OCI-LY7 (cell line): ENCODE measurements at regions not wholly inside any gene's neighbourhood (a gene's known extent, or its start where the extent isn't known, plus 50 kb on each side); places are given as distances from the start of the nearest gene placed in this dataset.

Experiments
- BruUV-seq: library from RNA; stranded (reverse); fragments of 400-500 nt; replicated peaks from 2 replicates; lab custom pipeline; 2021; lab: Mats Ljungman, UMichigan
- CTCF ChIA-PET: fragments of 300-600 bp; sonication (Branson Sonifier 250); formaldehyde crosslinking; loops from one replicate; lab custom pipeline; 2022; ENCODE audit warnings: antibody characterized with exemption; ENCODE audit not compliant: unreplicated experiment; lab: Charles Lee
- POLR2A ChIA-PET: fragments of 300-600 bp; sonication (Branson Sonifier 250); formaldehyde crosslinking; loops from one replicate; lab custom pipeline; 2022; ENCODE audit warnings: antibody characterized with exemption; lab: Charles Lee
- DNase-seq: peaks from one replicate; pipeline ENCODE4 v3.0.0-alpha.2; 2015; ENCODE audit warnings: low spot score
- H2AFZ ChIP-seq: fragments of 200-600 bp; sonication (generic), shearing (Covaris generic); 2 replicates; pipeline ENCODE4 v1.6.1; 2014; ENCODE audit warnings: mild to moderate bottlenecking, antibody characterized with exemption, low read length, moderate library complexity
- H3K27ac ChIP-seq: fragments of 200-600 bp; sonication (generic); 2 replicates; pipeline ENCODE4 v1.5.1; 2014; ENCODE audit warnings: mixed run types, low read depth, mild to moderate bottlenecking, moderate library complexity, low read length, inconsistent platforms; ENCODE audit not compliant: poor library complexity, severe bottlenecking
- H3K36me3 ChIP-seq: fragments of 200-600 bp; sonication (generic); 2 replicates; pipeline ENCODE4 v1.6.1; 2014; ENCODE audit warnings: mild to moderate bottlenecking, antibody characterized with exemption, low read length, moderate library complexity, mixed read lengths; ENCODE audit not compliant: insufficient read depth
- H3K4me1 ChIP-seq: fragments of 200-600 bp; sonication (generic); 2 replicates; pipeline ENCODE4 v1.5.1; 2014; ENCODE audit warnings: mild to moderate bottlenecking, low read length; ENCODE audit not compliant: insufficient read depth, poor library complexity, severe bottlenecking
- H3K4me2 ChIP-seq: fragments of 200-600 bp; sonication (generic); 2 replicates; pipeline ENCODE4 v1.6.1; 2014; ENCODE audit warnings: mild to moderate bottlenecking, low read length
- H3K4me3 ChIP-seq: fragments of 200-600 bp; sonication (generic); 2 replicates; pipeline ENCODE4 v1.5.1; 2014; ENCODE audit warnings: mild to moderate bottlenecking, low read depth, low read length; ENCODE audit not compliant: poor library complexity, severe bottlenecking
- H3K79me2 ChIP-seq: fragments of 200-600 bp; sonication (generic); 2 replicates; pipeline ENCODE4 v1.6.1; 2016; ENCODE audit warnings: low read depth, mild to moderate bottlenecking, low read length, moderate library complexity, mixed read lengths; ENCODE audit not compliant: insufficient read depth
- H3K9me2 ChIP-seq: fragments of 200-600 bp; sonication (generic); 2 replicates; pipeline ENCODE4 v1.6.1; 2016; ENCODE audit warnings: mild to moderate bottlenecking, low read length, mixed read lengths; ENCODE audit not compliant: insufficient read depth
- H3K9me3 ChIP-seq: fragments of 200-600 bp; sonication (generic); 2 replicates; pipeline ENCODE4 v1.6.1; 2014; ENCODE audit warnings: mild to moderate bottlenecking, mixed run types, low read length, mixed read lengths
- H4K20me1 ChIP-seq: fragments of 200-600 bp; sonication (generic); 2 replicates; pipeline ENCODE4 v1.6.1; 2014; ENCODE audit warnings: mild to moderate bottlenecking, antibody characterized with exemption, low read length, moderate library complexity, mixed read lengths; ENCODE audit not compliant: insufficient read depth
- CTCF ChIP-seq: fragments of 200-600 bp; sonication (generic); conservative IDR thresholded peaks from 2 replicates; pipeline ENCODE4 v1.5.1; 2014; ENCODE audit warnings: mild to moderate bottlenecking, antibody characterized with exemption, low read length, moderate library complexity, mixed read lengths
- EZH2phosphoT487 ChIP-seq: fragments of 200-600 bp; sonication (generic); IDR thresholded peaks from 2 replicates; pipeline ENCODE4 v1.6.1; 2018; ENCODE audit warnings: low read depth, borderline replicate concordance, mild to moderate bottlenecking, mixed run types, antibody characterized with exemption, low read length, moderate library complexity, mixed read lengths
- intact Hi-C: fragments of 100-400 bp; cut with micrococcal nuclease; formaldehyde crosslinking; loops from one replicate; pipeline ENCODE4 v1.10.0; 2022; ENCODE audit not compliant: unreplicated experiment

- TF ChIP-seq EZH2phosphoT487, result no peak
- TF ChIP-seq CTCF, result no peak
- Histone ChIP-seq H3K4me3 (no peak overlapping the region), H4K20me1 (no peaks in the 10 kb centered on the region), H2AFZ (no peak overlapping the region), H3K79me2 (no peaks in the 10 kb centered on the region), H3K9me2 (no peaks in the 10 kb centered on the region), H3K4me1 (no peaks in the 10 kb centered on the region), H3K4me2 (no peak overlapping the region), H3K27ac (no peak overlapping the region), H3K36me3 (no peaks in the 10 kb centered on the region), H3K9me3 (no peaks in the 10 kb centered on the region)
- CTCF ChIA-PET, result no interaction called here
- intact Hi-C loops, result no loop called here
- BruUV-seq, result no TSS peak
- POLR2A ChIA-PET, result no interaction called here
- DNase-seq, result no peak
These were observed 823.0 kb downstream of the FAT4 start for GRCh38 chr4:126137782-126138170.

- H2AFZ ChIP-seq, result no peak overlapping the region
- no peaks in the 10 kb centered on the region for H3K36me3 ChIP-seq
- H3K4me1 ChIP-seq, result no peaks in the 10 kb centered on the region
- BruUV-seq, result no TSS peak
- H3K27ac ChIP-seq, result no peak overlapping the region
- no peak overlapping the region for H3K4me2 ChIP-seq
- H4K20me1 ChIP-seq, result no peaks in the 10 kb centered on the region
- H3K4me3 ChIP-seq, result no peak overlapping the region
- H3K9me3 ChIP-seq, result no peaks in the 10 kb centered on the region
- no peaks in the 10 kb centered on the region for H3K79me2 ChIP-seq
- TF ChIP-seq EZH2phosphoT487, result no peak
- no peak for TF ChIP-seq CTCF
- DNase-seq, result no peak
- H3K9me2 ChIP-seq, result no peaks in the 10 kb centered on the region
- ChIA-PET POLR2A (no interaction called here), CTCF (no interaction called here)
- intact Hi-C loops, result no loop called here
These were observed 829.9 kb downstream of the FAT4 start for GRCh38 chr4:126144543-126145237.

- intact Hi-C loops, result no loop called here
- Histone ChIP-seq H4K20me1 (no peaks in the 10 kb centered on the region), H3K36me3 (no peaks in the 10 kb centered on the region), H2AFZ (no peak overlapping the region), H3K4me2 (no peak overlapping the region), H3K79me2 (no peaks in the 10 kb centered on the region), H3K4me3 (no peak overlapping the region), H3K27ac (no peak overlapping the region), H3K9me3 (no peaks in the 10 kb centered on the region), H3K9me2 (no peaks in the 10 kb centered on the region), H3K4me1 (no peaks in the 10 kb centered on the region)
- no TSS peak for BruUV-seq
- no peak for DNase-seq
- TF ChIP-seq EZH2phosphoT487 (no peak), CTCF (no peak)
- POLR2A ChIA-PET, result no interaction called here
- CTCF ChIA-PET, result no interaction called here
These were observed 853.7 kb downstream of the FAT4 start for GRCh38 chr4:126168484-126168883.
